ENCODE measurements at regions not wholly inside any gene's neighbourhood (a gene's known extent, or its start where the extent isn't known, plus 50 kb on each side); places are given as distances from the start of the nearest gene placed in this dataset.

DNA sequence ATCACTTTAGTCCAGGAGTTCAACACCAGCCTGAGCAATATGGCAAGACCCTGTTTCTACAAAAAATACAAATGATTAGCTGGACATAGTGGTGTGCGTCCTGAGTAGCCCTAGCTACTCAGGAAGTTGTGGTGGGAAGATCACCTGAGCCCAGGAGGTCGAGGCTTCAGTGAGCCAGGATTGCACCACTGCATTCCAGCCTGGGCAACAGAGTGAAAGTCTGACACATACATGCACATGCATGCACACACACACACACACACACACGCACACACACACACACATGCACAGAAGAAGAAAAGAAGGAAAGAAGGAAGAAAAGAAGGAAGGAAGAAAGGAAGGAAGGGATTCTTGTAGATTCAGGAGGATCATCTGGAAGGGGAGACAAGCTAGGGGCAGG is 104.4 kb upstream of the USP25 start:
- Histone ChIP-seq H3K4me3 (ENCODE audit: low read length) (no peak overlapping the region), H3K9me3 (ENCODE audit: control insufficient read depth, insufficient read depth, low read length) (no peaks in the 10 kb centered on the region), H3K4me1 (ENCODE audit: control insufficient read depth, insufficient read depth, low read length) (no peaks in the 10 kb centered on the region), H3K36me3 (ENCODE audit: control insufficient read depth, insufficient read depth, low read length) (no peaks in the 10 kb centered on the region), H3K27ac (ENCODE audit: low read length) (no peak overlapping the region), H3K27me3 (ENCODE audit: control insufficient read depth, insufficient read depth, low read length) (no peaks in the 10 kb centered on the region)
- 65% methylated on average over 2 of the region's 3 CpGs for WGBS (ENCODE audit: insufficient coverage)
- no peak overlapping the region for H3K27ac Mint-ChIP-seq
- no peak for DNase-seq
- ATAC-seq: no peak
- H3K36me3 Mint-ChIP-seq: no peaks in the 10 kb centered on the region
- intact Hi-C loops (cut with micrococcal nuclease): no loop called here
- H3K27me3 Mint-ChIP-seq (ENCODE audit: low read depth in 2 of 2): peaks cover 3 to 5% of the 10 kb centered on the region in 2 donors
- TF ChIP-seq, protein P1, sequence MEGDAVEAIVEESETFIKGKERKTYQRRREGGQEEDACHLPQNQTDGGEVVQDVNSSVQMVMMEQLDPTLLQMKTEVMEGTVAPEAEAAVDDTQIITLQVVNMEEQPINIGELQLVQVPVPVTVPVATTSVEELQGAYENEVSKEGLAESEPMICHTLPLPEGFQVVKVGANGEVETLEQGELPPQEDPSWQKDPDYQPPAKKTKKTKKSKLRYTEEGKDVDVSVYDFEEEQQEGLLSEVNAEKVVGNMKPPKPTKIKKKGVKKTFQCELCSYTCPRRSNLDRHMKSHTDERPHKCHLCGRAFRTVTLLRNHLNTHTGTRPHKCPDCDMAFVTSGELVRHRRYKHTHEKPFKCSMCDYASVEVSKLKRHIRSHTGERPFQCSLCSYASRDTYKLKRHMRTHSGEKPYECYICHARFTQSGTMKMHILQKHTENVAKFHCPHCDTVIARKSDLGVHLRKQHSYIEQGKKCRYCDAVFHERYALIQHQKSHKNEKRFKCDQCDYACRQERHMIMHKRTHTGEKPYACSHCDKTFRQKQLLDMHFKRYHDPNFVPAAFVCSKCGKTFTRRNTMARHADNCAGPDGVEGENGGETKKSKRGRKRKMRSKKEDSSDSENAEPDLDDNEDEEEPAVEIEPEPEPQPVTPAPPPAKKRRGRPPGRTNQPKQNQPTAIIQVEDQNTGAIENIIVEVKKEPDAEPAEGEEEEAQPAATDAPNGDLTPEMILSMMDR (IDR thresholded peaks at IDR 0.05): no peak
- H3K4me1 Mint-ChIP-seq: no peaks in the 10 kb centered on the region
- no peak overlapping the region for H3K4me3 Mint-ChIP-seq
- no peaks in the 10 kb centered on the region for H3K9me3 Mint-ChIP-seq

DNA sequence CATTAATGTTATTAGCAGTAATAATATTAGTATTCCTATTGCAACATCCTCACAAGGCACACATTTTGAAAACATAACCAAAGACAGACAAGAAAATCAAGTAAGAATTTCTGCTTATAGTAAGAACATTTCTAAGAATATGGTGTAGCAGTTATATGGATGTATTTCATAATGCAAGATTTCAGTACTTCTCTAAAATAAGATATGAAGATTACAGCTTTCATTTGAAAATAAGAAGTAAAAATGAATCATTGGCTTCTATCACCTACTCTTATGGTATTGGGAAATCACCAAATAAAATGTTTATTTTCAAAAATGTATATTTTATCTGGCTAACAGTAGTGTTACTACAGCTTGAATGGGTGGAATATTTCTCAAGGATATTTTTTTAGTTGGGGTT is 103.8 kb upstream of the USP25 start:
- intact Hi-C loops (cut with micrococcal nuclease): no loop called here
- TF ChIP-seq, protein P1 (IDR thresholded peaks at IDR 0.05): no peak
- DNase-seq (no peak), ATAC-seq (no peak)
- Histone ChIP-seq H3K4me1 (ENCODE audit: control insufficient read depth, insufficient read depth, low read length) (no peaks in the 10 kb centered on the region), H3K27ac (ENCODE audit: low read length) (no peak overlapping the region), H3K9me3 (ENCODE audit: control insufficient read depth, insufficient read depth, low read length) (no peaks in the 10 kb centered on the region), H3K27me3 (ENCODE audit: control insufficient read depth, insufficient read depth, low read length) (no peaks in the 10 kb centered on the region), H3K36me3 (ENCODE audit: control insufficient read depth, insufficient read depth, low read length) (no peaks in the 10 kb centered on the region), H3K4me3 (ENCODE audit: low read length) (no peak overlapping the region)
- no peak overlapping the region for H3K27ac Mint-ChIP-seq
- H3K9me3 Mint-ChIP-seq: no peaks in the 10 kb centered on the region
- peaks cover 3 to 12% of the 10 kb centered on the region in 2 donors for H3K27me3 Mint-ChIP-seq (ENCODE audit: low read depth in 2 of 2)
- no peaks in the 10 kb centered on the region for H3K36me3 Mint-ChIP-seq
- no peak overlapping the region for H3K4me3 Mint-ChIP-seq
- H3K4me1 Mint-ChIP-seq: no peaks in the 10 kb centered on the region

DNA sequence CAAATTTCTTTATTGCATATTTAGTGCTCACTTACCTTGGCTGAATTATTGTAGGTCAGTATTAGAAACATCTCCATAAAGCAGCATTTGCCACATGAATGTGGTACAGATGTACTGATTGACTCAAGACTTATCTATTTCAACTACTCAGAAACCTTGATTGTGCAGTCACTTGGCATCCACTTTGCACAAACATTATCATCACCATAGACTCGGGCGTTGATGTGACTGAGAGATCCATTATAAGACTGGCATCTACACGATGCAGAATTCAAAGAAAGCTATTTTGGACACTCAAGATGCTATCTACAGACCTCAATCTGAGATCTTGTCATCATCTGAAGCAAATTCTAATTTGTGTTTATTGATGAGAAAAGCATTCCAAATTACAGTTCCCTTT is 102.8 kb upstream of the USP25 start:
- DNase-seq (no peak), ATAC-seq (no peak)

DNA sequence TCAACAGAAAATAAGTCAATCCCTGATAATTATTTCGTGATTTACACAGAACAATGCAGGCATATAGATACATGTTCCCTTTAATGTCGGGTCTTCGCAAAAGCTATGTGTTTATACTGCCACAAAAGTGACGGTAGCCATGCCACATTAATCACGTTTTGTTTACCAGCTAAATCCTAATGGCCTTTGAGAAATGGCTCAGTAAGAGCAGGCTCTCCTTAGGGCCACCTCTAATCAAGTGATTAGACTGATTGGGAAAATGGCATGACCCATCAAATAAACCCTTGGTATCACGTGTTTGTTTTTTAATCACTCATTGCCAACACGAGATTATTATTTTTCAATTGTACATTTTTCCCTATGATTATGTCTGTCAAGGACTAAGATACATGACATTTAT is 102.0 kb upstream of the USP25 start:
- Histone ChIP-seq H3K4me1 (ENCODE audit: control insufficient read depth, insufficient read depth, low read length) (no peaks in the 10 kb centered on the region), H3K36me3 (ENCODE audit: control insufficient read depth, insufficient read depth, low read length) (no peaks in the 10 kb centered on the region), H3K4me3 (ENCODE audit: low read length) (no peak overlapping the region), H3K9me3 (ENCODE audit: control insufficient read depth, insufficient read depth, low read length) (no peaks in the 10 kb centered on the region), H3K27me3 (ENCODE audit: control insufficient read depth, insufficient read depth, low read length) (no peaks in the 10 kb centered on the region), H3K27ac (ENCODE audit: low read length) (no peak overlapping the region)
- WGBS (ENCODE audit: insufficient coverage): 90% methylated on average over 6 of the region's 7 CpGs
- TF ChIP-seq, protein P1 (IDR thresholded peaks at IDR 0.05): no peak
- intact Hi-C loops (cut with micrococcal nuclease): no loop called here
- ATAC-seq (no peak), DNase-seq (no peak)
- no peaks in the 10 kb centered on the region for H3K4me1 Mint-ChIP-seq
- no peaks in the 10 kb centered on the region for H3K36me3 Mint-ChIP-seq
- H3K27me3 Mint-ChIP-seq (ENCODE audit: low read depth in 2 of 2): peaks cover 3 to 13% of the 10 kb centered on the region in 2 donors
- no peak overlapping the region for H3K4me3 Mint-ChIP-seq
- no peaks in the 10 kb centered on the region for H3K9me3 Mint-ChIP-seq
- no peak overlapping the region for H3K27ac Mint-ChIP-seq

More for the DNA sequence above, 102.8 kb upstream of the USP25 start:
- H3K4me3 Mint-ChIP-seq: no peak overlapping the region
- no peaks in the 10 kb centered on the region for H3K4me1 Mint-ChIP-seq
- Histone ChIP-seq H3K4me1 (ENCODE audit: control insufficient read depth, insufficient read depth, low read length) (no peaks in the 10 kb centered on the region), H3K27ac (ENCODE audit: low read length) (no peak overlapping the region), H3K27me3 (ENCODE audit: control insufficient read depth, insufficient read depth, low read length) (no peaks in the 10 kb centered on the region), H3K36me3 (ENCODE audit: control insufficient read depth, insufficient read depth, low read length) (no peaks in the 10 kb centered on the region), H3K9me3 (ENCODE audit: control insufficient read depth, insufficient read depth, low read length) (no peaks in the 10 kb centered on the region), H3K4me3 (ENCODE audit: low read length) (no peak overlapping the region)
- TF ChIP-seq, protein P1 (IDR thresholded peaks at IDR 0.05): no peak
- H3K27ac Mint-ChIP-seq: no peak overlapping the region
- peaks cover 3 to 13% of the 10 kb centered on the region in 2 donors for H3K27me3 Mint-ChIP-seq (ENCODE audit: low read depth in 2 of 2)
- H3K9me3 Mint-ChIP-seq: no peaks in the 10 kb centered on the region
- intact Hi-C loops (cut with micrococcal nuclease): no loop called here
- no peaks in the 10 kb centered on the region for H3K36me3 Mint-ChIP-seq
- 87% methylated on average over 3 of the region's 3 CpGs for WGBS (ENCODE audit: insufficient coverage)
